ENCODE measurements at regions not wholly inside any gene's neighbourhood (a gene's known extent, or its start where the extent isn't known, plus 50 kb on each side); places are given as distances from the start of the nearest gene placed in this dataset.
"Not testable (repeated sequence)": the region's sequence is repeated elsewhere in the genome, so short reads cannot be mapped to it uniquely, and the experiment has no call there.

DNA sequence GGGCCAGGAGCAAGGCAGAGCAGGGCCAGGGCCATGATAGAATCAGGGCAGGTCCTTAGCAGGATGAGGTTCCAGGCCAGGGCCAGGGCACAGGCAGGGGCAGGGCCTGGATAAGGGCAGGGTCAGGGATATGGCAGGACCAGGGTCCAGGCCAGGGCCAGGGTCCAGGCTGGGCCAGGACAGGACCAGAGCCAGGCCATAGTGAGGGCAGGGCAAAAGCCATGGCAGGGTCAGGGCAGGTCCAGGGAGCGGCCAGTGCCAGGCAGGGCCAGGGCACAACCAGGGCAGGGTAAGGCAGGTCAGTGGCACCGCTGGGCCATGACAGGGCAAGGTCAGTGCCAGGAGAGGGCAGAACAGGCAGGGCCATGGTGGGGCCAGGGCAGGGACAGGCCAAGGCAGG is 152.2 kb downstream of the LIPI start:
- DNase-seq = no peak

DNA sequence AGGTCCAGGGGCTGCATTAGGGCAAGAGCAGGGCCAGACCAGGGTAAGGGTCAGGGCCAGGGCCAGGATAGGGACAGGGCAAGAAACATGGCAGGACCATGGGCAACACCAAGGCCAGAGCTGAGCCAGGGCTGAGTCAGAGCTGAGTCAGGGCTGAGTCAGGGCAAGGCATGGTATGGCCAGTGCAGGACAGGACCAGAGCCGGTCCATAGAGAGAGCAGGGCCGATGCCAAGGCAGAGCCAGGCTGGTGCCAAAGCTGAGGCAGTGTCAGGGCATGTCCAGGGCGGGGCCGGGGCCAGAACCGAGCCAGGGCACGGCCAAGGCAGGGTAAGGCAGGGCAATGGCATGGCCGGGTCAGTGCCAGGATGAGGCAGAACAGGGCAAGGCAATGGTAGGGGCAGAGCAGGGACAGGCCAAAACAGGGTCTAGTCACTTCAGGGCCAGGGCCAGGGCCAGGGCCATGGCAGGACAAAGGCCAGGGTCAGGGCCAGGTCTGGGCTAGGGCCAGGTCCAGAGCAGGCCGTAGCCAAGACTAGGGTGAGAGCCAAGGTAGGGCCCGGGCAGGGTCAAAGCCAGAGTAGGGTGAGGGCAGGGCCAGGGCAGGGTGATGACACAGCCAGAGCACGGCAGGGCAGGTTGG is 152.8 kb downstream of the LIPI start:
- not testable (repeated sequence) for DNase-seq

DNA sequence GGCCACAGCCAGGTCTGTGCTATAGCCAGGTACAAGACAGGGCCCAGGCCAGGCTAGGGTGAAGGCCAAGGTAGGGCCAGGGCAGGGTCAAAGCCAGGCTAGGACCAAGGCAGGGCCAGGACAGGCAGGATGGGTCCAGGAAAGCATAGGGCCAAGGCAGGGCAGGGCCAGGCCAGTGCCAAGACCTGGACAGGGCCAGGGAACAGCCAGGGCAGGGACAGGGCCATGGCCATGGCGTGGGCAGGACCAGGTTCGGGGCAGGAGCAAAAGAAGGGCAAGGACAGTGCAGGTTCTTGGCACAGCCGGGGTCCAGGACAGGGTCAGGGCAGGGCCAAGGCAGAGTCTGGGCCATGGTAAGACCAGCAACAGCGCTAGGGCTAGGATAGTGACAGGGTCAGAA is 153.4 kb downstream of the LIPI start:
- DNase-seq = no peak

DNA sequence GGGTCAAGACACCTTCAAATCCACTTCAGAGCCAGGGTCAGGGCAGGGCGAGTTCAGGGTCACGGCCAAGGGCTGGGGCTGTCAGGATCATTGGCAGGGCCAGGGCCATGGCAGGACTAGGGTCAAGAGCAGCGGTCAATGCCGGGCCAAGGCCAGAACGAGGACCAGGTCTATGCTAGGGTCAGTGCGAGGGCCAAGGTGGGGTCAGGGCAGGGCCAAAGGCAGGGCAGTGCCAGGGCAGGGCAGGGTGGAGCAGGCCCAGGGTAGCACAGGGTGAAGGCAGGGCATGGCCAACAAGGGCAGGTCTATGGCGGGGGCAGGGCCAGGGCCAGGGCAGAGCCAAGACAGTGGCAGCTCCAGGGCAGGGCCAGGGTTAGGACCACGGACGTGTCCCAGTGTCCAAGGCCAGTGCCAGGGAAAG is 154.0 kb downstream of the LIPI start:
- DNase-seq = no peak

DNA sequence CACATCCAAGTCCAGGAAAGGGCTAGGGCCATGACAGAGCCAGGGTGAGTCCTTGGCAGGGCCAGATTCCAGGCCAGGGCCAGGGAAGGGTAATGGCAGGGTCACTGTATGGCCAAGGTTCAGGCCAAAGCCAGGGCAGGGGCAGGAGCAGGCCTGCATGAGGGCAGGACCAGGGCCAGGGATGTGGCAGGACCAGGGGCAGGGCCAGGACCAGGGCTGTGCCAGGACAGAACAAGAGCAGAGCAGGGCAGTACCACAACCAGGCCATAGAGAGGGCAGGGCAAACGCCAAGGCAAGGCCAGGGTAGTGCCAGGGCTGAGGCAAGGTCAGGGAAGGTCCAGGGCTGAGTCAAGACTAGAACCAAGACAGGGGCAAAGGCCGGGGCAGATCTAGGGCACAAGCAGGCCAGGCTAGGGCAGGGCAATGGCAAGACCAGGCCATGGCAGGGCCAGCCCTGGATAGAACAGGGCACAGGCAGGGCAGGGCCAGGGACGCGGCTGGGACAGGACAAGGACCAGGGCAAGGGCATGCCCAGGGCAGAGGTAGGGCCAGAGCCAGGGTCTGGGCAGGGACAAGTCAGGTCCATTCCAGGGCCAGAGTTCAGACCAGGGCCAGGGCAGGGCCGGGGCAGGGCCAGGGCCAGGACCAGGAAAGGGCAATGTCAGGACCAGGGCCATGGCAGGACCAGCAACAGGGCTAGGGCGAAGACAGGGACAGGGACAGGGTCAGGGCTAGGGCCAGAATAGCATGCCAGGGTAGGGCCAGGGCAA is 154.8 kb downstream of the LIPI start:
- DNase-seq = not testable (repeated sequence)

DNA sequence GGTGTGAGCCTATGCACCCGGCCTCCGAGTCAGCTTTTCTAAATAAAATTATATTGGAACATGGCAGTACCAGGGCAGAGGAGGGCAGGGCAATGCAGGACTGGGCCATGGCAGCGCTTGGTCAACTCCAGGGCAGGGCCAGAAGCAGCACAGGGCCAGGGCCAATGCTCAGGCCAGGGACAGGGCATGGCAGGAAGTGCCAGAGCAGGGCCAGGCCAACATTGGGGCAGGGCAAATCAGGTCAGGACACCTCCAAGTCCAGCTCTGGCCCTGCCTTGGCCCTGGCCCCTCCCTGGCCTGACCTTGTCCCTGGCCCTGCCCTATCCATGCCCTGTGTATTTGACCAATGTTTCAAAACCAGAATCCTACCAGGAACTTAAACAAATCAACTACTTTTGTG is 156.1 kb downstream of the LIPI start:
- no peak for DNase-seq

DNA sequence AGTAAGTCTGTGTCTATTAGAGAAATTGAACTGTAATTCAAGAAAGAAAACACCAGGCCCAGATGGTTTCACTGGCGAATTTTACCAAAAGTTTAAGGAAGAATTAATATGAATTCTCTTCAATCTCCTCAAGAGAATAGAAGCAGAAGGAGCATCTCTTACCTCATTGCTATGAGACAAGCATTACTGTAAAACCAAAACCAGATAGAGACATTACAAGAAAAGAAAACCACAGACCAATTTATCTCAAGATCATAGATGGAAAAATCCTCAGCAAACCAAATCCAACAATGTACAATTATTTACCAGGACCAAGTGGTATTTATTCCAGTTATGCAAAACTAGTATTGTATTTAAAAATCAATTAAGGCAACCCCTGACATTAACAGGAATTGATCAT is 160.6 kb downstream of the LIPI start:
- DNase-seq = no peak

DNA sequence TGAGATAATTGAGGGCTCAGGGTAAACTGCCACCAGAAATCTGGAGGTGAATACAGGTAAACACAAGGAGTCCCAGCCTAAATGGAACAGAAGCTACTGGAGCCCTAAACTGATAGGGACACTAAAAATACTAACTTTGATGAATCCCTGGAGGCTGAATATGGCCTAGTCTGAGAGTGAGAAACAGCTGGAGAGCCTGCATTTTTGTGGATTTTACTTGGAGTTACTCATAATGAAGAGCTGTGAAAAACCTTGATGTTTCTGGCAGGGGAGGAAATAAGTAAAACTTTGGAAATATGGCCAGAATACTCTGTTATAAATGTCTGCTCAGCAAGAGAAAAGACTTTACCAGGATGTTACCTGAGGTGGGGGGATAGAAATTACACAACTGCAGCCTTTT is 164.4 kb downstream of the LIPI start:
- no peak for DNase-seq

DNA sequence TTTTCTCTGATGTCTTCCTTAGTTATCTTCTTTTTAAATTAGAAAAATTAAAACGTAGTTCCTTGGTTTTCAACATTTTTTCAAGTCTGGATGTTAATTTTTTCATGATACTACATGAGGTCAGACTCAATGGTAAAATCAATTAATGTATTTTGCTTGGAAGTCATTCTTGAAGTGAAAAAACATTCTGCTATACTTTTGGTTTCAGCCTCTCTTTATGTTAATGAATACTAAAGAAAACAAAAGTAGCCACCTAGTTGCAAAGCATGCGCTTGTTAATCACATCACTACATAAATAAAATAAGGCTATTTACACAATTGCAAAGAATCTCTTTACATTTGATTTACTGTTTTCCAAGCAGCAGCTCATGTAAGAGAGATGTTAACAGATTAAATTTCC is 170.4 kb downstream of the LIPI start:
- DNase-seq = no peak

DNA sequence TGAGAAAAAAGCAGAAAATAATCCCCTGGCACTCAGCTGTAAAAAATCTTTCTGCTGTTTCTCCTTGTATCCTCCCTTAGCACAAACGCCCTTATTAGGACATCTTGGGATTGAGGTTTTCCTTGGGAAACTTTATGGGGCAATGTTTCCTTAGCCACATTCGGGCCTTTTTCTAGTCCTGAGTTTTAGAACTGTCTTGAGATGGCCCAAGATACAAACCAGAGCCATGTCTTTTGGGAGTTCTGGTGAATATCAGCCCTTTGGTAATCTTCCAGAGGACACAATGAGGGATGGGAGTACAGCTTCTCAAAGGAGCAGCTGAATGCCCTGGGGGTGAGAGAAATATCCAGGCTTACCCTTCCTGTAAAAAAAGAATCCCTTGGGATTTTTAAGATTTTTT is 182.1 kb downstream of the LIPI start:
- not testable (repeated sequence) for DNase-seq

DNA sequence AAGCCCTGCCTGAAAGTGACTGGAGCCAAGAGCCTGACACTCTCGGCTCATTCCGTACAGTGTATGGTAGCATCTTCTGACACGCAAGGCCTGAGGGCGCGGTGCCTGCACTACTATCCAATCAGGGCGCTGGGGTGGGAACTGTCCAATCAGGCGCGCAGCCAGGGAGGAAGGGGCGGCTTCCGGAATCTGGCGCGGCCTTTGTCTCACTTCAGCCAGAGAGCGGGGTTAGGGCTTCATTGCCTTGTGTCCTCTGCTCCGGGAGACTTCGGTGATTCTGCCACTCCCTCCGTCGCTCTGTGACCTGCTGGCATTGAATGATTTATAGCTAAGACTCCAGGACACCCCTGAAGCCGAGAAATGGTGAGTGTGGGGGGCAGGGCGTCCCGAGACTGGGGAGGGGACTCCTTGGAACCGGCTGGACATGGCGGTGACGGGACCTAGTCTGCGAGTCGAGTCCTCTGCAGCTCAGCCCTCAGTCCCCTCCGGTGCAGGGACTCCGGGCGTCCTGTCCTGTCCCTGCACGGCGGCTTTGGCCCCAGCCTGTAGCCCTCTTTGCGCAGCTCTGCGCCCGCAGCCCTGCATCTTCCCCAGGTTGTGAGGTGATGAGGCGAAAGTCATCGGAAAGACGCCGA is 183.4 kb downstream of the LIPI start:
- DNase-seq = peak; percentile 91

DNA sequence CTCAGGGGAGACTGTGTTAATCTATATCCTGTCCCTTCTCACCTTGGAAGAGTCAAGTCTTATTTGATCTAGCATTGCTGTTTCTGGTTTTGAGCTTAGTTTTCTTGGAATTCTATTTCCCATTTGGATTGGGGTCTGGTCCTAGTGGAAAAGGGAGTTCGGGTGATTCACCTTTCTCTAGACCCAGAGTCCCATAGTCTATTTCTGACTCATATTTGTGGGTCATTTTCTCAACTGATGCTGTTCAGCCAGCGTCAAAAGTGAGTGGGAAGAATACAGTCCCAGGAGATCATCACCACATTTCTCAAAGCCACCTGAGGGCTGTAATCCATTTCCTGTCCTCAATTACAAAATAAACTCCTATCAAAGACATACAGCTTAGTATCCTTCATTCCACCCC is 190.6 kb downstream of the LIPI start:
- not testable (repeated sequence) for DNase-seq

DNA sequence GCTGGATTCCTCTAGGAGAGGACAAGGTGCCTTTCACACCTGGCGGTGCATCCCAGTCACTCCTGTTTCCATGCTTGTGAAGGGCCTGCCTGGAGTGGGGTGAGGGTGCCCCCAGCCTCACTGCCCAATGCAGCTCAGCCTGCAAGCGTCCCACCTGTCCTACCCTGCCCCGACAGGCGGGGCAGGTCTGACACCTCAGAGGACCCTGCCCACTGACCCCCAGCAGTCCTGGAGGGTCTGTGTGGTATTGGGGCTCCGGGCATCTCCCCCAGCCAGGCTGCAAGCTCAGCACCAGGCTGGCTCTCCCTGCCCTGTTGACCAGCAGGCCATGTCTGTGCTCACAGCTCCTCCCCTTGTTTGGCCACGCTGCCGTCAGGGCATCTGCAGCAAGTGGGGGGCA is 194.9 kb downstream of the LIPI start:
- DNase-seq = not testable (repeated sequence)

DNA sequence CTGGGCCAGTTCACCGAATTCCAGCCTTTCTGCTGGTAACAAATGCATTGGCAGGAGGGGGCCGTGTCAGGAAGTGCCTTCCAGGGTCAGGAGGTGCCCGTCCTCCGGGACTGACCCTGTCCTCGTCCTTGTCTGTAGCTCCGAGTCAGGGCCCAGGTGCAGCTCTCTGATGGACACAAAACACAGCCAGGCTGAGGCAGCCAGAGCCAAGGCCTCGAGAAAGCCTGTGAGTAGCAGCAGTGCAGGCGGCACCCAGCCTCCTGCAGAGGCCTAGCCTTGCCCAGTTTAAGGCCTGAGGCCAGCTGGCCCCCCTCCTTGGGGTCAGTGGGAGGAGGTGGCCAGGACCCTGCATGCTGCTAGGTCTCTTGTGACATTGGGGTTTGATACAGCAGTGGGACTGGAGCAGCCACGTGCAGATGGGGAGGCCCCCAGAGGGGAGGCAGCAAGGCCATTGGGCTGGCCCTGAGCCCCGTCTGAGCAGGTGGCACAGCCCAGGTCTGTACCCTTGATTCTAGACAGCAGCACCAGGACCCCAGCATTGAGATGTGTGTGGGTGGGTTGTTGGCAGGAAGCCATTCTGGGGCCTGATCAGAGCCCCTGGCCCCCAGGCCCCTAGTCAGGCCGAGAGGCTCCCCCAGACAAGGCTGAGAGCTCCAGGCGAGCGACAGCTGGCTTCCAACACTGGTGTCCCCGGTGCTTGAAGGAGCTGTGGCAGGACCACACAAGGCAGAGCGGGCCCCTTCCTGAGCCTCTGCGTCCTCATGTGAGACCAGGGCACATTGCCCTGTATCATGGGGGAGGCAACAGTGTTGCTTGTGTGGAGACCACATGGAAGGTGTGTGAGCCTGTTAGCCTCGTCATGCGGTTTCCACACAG is 196.9 kb downstream of the LIPI start:
- not testable (repeated sequence) for DNase-seq

DNA sequence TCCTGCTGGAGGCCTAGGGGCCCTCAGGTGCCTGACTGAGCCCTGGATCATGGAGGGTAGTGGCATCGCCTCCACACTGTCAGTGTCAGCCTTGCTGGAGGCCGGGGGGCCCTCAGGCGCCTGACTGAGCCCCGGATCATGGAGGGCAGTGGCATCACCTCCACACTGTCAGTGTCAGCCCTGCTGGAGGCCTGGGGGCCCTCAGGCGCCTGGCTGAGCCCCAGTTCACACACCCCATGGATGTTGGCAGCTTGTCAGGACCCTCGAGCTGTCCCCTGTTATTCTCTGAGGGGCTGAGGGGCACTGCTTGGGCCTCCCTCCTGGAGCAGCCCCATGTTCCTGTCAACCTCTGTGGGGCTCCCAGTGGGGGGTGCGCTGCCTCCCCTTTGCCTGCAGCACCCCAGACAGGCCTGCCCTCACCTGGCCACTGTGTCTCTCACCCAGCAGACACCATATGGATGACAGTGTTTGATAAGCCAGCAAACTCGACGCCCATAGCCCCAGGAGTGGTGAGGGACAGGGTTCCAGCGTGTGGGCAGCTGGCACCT is 197.6 kb downstream of the LIPI start:
- DNase-seq = no peak

DNA sequence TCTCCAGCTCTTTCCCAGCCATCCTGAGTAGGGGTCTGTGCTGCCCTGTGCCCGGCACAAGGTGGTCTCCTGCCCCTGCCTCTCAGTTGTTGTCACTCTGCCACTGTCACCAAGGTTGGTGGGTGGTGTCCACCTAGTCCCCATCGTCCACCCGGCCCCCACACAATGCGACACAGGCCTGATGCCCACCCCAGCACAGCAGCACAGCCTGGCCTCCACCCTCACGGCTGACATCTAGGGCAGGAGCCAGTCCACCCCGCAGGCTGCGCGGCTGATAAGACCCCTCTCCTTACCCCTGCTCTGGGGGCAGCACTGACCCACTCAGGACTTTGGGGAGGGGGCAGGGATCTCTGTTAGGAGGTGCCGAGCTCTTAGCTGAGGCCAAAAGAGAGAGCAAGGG is 198.3 kb downstream of the LIPI start:
- DNase-seq = no peak

DNA sequence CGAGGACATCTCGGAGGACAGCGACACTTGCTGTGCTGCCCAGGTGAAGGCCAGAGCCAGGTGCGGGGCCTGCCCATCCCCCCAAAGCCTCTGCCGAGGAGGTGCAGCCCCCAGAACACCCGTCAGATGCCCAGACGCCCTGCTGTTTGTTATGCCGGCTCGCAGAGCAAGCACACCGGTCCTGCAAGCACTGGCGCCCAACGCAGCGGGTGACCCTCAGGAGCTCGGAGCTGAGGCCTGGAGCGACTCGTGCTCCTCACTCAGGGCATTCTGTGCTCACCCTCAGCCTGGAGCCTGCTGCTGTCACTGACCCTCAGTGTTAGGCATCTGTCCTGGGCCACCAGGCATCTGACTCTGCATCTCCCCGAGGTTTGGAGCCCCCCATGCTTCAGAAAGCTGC is 199.0 kb downstream of the LIPI start:
- DNase-seq = not testable (repeated sequence)

DNA sequence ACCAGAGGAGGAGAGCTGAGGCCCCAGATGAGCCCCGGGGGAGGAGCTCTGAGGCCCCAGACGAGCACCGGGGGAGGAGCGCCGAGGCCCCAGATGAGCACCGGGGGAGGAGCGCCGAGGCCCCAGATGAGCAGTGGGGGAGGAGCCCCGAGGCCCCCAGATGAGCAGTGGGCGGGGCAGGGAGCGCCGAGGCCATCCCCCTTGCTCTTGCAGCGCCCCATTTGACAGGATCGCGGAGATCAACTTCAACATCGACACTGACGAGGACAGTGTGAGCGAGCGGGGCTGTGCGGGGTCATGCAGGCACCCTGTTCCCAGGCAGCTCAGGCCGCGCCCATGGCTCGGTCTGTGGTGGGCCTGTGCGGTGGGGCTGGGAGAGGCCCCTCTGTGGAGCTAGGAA is 199.6 kb downstream of the LIPI start:
- not testable (repeated sequence) for DNase-seq

DNA sequence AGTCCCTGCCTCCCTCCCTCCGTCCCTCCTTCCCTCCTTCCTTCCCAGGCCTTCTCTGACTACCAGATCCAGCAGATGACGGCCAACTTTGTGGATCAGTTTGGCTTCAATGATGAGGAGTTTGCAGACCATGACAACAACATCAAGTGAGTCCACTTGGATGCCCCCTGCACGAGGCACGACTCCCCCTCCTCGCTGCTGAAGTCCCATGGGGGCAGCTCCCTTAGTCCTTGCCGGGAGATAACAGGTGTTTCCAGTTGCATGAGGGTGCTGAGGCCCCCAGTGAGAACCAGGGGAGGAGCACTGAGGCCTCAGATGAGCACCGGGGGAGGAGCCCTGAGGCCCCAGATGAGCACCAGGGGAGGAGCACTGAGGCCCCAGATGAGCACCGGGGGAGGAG is 200.0 kb downstream of the LIPI start:
- no peak for DNase-seq

DNA sequence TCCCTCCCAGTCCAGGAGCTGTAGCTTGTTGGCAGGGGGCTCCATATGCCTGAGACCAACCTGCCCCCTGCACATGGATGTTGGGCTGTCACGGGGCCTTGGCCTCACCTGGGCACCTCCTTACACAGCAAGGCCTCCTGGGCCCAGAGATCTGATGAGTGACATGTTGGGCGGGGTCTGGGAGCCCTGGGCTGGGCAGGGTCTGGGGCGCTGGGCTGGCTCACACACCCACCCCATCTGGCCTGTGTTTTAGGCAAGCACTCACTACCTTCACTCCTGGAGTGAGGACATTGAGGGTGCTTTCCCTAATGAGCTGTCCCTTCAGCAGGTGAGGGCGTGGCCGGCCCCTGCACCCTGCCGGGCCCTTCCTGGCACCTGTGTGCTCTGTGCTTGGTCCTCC is 200.8 kb downstream of the LIPI start:
- not testable (repeated sequence) for DNase-seq

DNA sequence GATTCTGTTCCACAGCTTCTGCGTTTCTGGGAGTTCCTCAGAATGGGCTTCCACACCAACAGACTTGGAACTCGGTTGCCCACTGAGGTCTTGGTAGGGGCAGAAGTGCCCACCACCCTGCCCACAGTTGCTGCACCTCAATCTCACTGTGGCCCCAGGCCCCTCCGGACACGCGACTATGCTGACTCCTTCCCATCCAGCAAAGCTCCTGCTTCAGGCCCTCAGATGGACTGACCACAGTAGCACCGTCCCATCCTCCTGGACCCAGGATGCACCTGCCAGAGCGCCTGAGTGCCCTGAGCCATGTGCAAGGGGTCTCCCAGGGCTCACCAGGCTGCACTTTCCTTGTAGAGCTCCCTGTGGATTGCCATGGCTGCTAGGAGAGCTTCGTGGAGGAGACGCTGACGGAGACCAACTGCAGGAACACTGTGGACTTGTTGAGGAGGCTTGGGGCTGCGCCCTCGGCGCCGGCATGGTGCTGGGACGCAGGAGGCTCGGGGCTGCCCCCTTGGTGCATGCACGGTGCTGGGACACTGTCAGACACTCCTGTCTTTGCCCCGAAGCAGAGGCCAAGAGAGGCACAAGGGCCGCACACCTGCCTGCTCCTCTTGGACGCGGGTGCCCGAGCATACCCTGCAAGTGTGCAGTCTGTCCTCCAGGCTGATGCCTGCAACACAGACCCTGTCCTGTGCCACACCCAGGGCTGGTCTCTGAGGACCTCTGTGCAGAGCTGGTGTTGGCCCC is 201.3 kb downstream of the LIPI start:
- DNase-seq = not testable (repeated sequence)

DNA sequence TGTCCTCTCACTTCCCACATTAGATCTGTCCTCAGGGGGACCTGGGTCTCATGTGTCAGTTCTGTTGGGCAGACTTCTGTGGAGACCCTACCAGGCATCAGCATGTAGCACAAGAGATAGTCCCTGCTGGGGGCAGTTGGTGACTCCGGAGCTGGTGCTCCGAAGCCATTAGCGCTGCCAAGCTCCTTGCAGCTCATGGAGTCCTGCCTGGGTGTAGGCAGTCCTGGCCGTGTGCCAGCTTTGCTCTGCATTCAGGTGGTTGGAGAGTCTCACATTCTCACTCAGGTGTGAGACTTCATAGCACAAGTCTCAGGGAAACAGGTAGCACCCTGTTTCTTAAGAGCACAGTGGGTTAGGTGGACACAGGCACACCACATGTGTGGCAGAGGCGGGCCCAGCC is 202.3 kb downstream of the LIPI start:
- not testable (repeated sequence) for DNase-seq
